Activated CD8-positive, alpha-beta memory T cell treated with anti-CD3 and anti-CD28 coated beads for 24 hours (primary cell): ENCODE measurements at regions not wholly inside any gene's neighbourhood (a gene's known extent, or its start where the extent isn't known, plus 50 kb on each side); places are given as distances from the start of the nearest gene placed in this dataset.

Experiments
- DNase-seq: peaks from one replicate; pipeline ENCODE4 v3.0.0-alpha.2; 2020

DNA sequence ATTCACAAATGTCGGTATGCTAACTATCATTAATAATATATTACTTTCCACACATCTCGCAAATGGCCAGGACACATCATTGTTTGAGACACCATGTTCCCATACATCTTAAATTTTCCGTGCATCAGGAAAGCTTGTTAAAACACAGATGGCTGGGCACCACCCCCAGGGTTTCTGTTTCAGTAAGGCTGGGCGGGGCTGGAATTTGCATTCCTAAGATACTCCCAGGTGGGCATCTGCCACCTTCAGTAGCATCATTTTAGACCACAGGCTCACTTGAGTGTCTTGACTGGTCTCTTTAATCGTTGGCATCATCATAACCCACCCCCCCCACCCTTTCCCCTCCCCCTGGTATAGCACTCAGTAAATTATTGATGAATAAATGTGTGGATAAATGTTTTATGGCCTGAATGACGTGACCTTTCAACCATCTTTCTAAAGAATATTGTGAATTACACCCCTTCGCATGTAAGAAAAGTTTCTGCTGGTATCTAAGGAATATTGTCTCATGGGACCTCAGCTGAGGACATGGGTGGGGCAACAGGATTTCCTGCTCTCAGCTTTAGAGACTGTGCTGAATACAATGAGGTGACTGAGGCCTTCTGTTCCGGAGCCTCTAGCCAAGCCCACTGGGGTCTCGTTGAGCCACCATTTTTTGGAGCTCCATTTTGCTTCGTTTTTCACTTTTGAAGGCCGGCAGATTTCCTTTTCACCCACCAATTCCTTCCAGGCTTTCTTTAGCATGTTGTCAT is 124.1 kb upstream of the NEDD9 start:
- no peak for DNase-seq

DNA sequence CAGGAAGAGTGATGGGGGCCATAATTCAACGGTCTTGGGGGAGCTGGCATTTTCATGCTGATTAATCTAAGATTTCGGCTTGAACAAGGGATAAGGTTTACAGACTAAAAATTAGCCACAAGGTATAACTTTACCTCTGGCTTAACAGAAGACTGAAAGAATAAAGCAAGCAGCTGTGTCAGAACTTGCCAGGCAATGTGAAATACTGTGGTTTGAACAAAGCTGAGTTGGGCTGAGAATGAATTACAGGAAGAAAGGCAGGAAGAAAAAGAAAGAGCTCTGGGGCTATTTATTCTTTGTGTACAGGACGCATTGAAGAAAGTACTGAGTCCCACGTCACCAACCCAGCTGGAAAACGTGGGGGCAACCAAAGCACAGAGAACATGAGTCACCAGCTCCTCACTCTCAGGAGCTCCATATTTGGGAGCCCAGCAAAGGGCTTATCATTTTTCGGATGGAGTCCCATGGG is 121.5 kb upstream of the NEDD9 start:
- DNase-seq, result peak; percentile 79

DNA sequence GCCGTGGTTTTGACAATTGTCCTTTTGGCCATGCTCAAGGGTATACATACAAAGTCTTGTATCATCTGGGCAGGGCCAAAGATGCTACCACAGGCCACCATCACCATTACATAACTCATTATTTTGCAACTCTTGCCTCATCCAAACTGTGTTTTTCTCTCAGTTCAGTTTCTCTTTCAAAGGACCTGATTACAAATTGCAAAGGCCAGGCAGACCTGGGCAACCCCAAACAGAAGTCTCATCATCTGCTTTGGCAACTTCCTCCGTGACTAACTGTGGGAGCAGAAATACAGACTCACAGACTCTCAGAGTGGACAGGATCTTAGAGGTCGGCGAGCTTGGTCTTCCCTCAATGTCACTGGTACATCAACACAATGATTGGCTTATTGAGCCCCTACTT is 117.8 kb upstream of the NEDD9 start:
- no peak for DNase-seq

DNA sequence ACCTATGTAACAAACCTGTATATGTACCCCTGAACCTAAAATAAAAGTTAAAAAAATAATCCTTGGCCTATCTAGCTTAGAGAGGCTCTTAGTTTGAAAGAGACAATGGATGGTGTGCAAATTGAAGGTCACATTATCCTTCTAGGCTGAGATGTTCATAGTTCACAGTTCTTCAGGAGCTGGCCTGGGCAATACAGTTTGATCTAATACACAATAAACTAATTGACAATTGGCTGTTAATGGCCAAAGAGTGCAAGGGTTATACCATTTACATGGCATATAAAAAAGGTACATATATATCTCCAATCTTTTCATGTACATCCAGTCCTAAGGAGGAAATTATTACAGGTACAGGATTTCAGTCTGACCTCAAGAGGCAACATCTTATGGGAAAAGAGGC is 117.4 kb upstream of the NEDD9 start:
- DNase-seq, result no peak

DNA sequence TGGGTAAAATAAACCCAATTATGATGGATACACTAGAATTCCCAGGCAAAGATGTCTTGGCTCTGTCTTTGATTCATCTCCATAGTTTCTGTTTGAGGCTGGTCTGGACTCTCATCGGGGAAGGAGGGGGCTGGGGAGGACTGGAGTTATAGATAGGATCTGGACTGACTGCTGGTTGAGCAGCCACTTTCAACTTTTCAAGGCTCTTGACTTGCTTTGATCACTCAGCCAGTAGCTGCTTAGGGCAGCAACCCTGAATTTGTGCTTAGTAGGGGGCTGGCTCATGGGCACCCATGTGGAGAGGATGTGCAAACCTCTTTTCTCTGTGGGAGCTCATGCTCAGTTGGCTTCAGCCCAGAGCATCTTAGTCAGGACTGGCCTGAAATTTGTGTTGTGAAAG is 114.0 kb upstream of the NEDD9 start:
- DNase-seq, result no peak

DNA sequence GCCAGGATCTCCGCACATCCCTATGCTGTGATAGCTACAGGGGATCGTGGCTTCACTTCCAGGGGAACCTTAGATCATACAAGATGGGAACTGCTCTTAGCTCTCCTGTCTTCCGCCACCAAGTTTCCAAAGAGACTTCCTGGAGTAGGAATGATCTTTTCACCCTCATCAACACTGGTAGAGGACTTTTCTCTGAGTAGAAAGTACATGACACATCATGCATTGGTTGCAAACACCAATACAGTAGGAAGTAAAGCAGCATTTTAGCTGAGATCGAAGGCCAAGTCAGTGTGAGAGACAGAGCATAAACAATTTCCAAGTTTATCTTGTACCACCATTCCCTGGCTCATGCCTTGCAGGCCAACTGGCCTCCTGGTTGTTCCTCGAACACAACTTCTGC is 113.1 kb upstream of the NEDD9 start:
- DNase-seq, result no peak

DNA sequence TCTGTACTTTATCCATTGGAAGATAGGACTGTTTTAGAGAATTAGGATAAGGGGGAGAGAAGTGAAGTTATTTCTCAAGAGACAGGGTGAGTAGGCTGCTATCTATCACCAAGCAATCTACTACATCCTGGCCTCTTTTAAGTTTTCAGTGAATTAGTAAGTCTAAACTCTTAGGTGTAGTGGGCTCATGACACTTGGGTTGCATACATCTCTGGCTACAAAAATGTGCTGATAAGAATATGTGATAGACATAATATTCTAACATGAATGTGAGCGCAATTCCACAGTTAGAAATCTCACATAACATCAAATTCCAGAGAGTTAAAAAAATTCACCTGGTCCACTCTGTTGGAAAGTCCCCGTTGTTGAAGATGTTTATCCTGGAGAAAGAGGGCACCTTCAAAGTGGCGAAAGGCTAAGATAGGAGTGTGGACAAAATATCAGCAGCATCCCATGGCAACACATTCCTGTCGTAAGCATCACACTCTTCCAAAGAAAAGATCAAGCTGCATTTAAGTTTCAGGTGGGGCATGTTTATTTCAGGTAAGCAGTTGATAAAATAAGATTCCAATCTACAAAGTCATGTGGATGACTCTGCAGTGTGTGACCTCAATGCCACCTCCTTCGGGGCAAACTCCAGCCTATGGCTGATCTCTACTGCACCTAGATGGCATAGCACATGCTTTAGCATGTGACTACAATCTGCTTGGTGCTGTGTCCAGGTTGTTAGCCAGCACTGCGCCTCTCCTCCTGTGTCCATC is 111.7 kb upstream of the NEDD9 start:
- no peak for DNase-seq

DNA sequence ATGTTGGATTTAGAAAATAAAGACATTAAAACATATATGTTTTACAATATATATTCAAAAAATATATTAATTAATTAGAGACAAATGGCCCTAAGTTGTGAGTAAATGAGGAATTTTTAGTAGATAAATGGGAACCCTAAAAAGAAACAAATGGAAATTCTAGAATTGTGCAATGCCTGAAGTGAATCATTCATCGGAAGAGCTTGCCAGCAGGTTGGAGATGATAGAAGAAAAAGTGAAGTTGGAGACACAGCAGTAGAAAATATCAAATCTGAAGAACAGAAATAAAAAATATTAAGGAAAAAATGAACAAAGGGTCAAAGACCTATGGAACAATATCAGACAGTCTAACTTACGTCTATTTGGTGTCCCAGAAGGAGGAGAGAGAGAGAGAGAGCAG is 109.4 kb upstream of the NEDD9 start:
- no peak for DNase-seq

DNA sequence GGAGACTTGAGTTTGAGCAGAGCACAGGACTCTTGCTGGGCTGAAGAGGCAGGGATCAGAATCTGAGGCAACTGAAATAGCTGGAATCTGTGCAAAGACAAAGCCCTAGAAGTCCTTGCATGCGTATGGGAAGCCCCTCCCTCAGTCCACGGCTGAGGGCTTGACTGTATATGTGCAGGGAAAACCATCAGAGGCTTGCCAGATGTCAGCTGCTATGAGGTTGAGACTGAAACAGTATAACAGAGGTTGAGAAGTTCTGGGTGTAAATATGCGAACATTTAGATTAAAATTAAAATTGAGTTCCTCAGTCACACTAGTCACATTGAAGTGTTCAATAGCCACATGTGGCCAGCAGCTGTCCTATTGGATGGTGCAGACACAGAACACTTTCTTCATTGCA is 108.8 kb upstream of the NEDD9 start:
- no peak for DNase-seq

DNA sequence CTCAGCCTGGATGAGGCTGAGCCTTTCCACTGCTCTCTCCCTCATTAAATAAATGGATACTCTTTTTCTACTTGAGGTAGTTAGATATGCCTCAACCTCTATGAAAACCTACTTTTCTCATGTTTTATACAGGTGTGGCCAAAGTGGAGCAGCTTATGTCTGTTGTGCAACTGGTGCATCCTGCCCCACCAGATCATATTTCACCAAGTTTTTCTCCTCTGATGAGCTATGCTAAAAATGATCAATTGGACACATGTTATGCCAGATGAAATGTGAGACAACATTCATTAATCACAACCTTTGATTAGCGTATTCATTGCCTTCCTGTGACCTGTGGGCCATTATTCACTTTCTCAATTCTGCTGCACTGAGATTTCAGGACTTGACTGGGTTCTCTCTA is 106.9 kb upstream of the NEDD9 start:
- no peak for DNase-seq

DNA sequence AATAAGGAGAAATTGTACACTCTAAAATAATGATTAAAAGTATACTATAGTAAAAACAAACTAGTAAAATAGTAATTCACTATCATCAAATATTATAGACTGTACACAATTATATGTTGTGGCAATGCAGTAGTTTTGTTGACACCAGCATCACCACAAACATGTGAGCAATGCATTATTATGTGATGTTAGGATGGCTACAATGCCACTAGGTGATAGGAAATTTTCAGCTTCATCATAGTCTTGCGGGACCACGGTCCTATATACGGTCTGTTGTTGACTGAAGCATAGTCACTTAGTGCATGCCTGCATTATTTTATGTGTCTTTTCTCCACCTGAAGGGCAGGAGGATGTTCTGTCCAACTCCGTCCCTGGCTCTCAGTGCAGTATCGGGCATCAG is 104.8 kb upstream of the NEDD9 start:
- DNase-seq, result no peak

DNA sequence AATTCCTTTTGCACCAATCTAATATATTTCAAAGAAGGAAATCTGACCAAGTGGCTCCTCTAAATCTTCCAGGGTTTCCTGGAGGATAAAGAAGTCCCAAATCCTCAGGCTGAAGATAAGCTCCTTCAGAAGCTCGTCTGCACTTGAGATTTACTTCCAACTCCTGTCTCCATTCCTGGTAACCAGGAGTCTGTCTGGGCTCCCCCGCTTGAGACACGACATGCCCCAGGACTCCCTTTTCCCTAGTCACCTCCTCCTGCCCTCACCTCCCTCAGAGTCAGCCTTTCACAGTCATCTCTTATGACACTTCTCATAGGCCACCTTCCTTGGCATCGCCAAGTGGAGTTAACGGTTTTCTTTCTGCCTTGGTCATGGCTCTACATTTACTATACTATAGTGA is 103.4 kb upstream of the NEDD9 start:
- no peak for DNase-seq

DNA sequence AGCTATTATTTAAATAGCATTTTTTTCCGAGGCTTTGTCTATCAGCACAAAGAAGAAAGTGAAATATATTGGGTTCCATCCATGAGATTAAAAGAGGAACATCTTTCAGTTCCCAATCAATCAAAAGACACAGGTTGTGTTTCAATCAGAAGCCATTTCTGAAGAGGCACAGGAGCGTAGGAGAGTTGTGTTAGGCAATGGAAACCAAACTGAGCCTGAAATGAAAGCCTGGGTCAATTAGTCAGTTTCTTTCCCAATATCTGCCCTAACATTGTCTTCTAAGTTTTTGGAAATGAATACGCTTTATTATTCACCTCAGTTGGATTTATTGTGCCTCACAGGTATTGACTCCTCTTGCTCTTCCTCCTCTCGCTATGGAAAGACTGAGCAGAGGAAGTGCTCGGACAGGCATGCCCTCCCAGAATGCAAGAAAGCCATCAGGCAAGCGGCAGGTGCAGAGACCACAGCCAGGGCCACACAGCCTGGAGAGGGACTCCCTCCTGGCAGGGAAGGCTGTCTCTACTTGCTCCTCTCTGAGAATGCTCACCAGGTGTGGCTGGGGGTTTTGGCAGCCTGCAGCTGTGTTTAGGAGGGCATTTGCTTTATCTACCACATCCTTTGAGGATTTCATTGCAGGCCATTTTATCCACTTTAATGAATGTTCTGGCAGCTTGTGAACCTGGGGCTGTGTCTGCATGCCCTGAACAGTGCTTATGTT is 100.8 kb upstream of the NEDD9 start:
- DNase-seq, result no peak

DNA sequence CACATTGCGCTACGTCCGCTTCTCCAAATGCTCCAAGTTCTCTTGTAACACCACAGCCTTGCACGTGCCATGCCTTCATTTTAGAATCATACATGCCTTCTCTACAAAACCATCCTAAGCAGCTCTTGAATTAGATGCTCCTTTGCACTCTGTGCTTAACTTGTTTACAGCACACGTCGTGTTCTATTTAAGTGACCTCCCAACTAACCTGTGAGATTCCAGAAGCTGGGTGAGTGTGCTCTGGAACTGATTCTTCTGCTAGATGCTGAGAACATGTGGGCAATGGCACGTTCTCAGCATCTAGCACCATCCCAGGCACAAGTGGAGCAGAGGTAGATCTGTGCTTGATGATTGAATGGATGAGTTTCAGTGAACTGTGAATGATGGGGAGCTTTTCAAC is 100.0 kb upstream of the NEDD9 start:
- DNase-seq, result no peak

DNA sequence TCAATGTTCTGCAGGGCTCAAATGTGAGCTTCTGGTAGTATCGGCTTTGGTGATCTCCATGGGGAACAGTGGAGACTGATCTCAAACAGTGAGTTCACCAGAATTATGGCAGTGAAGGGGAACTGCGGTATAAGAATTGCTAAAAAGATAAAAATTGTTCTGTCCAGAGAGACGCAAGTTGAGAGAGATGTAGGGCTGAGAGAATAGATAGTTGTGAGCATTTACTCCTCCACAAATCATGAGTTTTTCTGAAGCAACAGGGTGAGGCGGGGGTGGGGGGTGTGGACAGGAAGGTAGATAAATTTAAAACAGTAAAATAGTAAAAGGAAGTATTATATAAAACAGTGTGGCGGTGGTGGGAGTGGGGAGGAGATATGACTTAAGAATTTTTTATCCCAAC is 98.6 kb upstream of the NEDD9 start:
- no peak for DNase-seq

DNA sequence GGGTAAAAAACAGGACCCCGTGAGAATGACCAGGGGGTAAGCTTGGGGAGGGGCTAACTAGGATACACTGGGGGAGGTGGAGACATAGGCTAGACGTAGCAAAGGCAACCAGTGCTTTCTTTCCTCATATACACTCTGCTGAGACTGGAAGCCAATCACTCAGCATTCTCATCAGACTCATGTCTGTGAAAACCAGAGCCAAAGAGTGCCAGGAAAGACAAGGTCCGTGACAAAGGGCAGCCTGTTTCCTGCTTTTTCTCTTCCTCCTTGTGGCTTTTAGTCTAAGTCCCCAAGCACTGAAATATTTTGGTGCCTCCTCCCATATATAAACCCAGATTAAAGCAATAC is 97.9 kb upstream of the NEDD9 start:
- no peak for DNase-seq

DNA sequence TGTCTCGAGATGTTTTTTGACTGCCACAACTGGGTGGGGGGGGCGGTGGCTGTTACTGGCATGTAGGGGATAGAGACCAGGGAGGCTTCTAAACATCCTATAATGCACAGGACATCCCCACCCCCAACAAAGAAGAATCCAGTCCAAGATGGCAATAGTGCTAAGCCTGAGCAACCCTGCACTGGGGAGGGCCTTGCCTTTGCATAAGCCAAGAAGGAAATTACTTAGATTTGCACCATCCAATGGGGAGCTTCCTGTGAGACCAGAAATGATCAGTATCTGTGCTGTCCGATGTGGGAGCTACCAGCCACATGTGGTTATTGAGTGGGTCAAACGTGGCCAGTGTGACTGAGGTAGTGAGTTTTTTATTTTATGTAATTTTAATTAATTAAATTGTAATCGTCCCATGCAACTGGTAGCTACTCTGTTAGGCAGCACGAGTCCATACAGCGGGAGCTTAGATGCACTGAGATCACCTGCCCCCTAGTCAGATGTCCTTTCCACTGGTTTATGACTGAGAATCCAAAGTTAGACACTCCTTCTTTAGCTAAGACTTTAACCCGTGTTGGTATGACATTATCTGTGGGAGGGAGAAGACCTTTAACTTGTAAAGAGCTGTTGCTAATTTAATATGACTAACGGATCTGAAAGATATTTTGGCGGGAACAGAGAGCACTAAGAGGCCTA is 97.4 kb upstream of the NEDD9 start:
- DNase-seq, result no peak

DNA sequence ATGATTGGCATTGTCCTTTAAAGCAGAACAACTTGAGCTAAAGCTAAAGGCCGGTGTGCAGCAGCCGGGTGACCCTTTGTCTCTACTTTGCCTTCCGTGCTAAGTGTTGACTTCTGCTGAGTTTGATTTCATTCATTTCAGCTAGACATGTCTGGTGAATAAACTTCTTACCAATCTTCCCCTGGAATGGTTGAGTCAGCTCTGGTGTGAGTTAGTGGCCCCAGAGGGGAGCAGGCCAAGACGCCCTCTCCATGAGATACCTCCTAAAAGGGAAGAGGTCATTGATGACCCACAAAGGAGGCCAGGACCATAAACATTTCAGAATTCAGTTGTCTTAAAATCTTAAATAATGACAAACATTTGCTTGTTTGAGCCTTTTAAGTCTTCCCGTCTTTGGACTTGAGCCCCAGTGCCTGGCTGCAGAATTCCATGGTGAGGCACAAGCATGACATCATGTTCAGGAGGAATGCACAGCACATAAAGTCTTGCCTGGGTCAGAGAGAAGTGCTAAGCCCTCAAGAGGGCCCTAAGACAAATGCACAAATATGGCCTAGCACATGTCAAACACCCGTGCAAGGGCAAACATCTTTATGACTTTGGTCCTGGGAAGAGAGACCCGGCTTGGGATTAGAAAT is 96.3 kb upstream of the NEDD9 start:
- DNase-seq, result no peak

DNA sequence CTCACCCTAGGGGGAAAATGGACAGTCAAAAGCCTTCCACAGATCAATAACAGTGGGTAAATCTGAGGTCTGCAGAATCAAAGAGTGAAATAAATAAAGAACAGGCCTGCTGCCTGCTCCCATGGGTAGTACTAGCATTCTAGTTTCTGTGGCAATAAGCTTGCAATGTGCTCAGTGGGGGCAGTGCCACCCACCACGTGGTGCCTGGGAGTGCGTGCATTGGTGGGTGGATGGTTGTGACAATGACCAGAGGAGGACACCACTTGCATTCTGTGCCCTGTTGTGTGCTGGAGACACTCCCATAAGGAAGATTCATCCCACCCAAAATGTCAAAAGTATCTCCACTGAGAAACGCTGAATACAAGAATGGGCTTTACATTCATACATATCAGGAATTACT is 95.5 kb upstream of the NEDD9 start:
- DNase-seq, result no peak

DNA sequence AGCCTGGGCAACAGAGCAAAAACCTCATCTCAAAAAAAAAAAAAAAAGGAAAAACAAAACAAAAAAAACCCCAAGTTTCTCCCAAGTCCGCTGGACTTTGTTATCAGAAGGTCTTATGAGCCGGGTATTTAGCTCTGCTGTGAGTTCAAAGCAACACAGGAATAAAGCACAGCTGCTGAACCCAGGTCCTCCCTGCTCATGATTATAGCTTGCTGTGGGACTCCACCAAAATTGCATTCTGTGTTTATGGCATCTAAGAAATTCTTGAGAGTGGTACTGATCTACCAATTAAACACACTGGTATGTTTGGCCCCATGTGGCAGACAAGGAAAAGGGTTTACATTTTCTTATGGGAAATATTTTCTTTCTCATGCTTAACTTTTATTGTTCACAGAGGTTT is 93.6 kb upstream of the NEDD9 start:
- DNase-seq, result no peak

DNA sequence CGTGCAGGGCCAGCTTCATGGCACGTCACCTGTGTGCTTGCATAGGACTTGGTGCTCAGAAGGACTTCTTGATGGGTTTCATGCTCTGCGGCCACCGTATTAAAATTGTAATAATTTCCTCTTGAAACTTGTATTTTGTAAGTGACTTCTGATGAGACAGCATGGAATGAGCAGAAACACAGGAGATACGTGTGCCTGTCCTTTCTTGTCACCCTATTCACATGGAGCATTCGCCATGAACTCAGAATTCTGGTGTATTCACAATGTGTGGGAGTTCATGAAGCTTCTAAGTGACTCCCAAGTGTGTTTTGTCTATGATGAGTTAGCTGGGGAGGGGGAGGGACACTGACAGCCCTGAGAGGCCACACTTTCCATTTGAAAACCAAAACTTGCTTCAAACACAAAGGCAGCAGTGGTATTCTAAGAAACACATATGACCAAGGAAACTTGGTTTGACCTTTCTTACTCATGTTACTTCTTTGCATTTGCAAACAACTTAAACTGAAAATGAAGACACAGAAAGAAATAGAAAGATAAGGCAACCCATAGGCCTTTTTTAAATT is 92.1 kb upstream of the NEDD9 start:
- peak; percentile 69 for DNase-seq

DNA sequence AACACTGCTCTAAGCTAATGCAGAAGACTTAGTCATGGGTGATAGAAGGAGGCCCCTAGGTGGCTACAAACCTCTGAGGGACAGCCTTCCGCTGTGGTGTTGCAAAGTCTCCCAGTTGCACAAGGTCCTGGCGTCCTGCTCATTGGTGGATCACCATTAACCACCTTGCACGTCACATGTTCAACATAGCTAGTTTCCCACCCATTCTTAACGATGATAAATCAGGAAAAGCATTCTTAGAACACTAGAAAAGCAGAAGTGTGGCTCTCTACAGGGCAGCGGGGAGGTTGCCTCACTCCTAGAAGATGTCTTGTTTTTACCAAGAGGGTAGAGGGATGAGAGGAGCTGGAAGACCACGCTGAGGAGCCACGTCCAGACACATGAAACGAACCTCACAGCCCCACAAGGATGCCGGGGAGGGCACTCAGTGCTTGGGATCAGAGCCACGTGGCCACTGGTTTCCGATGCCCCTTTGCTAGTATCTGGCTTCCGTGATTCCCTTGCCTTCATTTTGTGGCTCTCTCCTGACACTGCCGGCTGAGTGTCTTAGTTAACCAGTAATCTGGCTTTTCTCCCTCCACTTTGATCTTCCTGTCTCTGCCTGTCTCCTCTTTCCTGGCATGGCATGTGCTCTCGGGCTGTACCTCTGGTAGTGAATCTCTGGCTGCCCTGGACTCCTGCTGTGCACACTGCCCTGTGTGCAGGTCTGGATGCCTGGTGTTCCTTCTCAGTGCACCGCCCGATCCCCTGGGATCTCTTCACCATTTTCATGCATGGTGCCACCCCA is 91.4 kb upstream of the NEDD9 start:
- DNase-seq, result no peak
